C4-2B (cell line): ENCODE measurements at regions not wholly inside any gene's neighbourhood (a gene's known extent, or its start where the extent isn't known, plus 50 kb on each side); places are given as distances from the start of the nearest gene placed in this dataset.

Experiments
- ZFX ChIP-seq: fragments of 450-650 bp; IDR thresholded peaks from 2 replicates; pipeline ENCODE4 v1.6.1; 2017
- TF ChIP-seq, protein P1 (sequence below): fragments of 450-650 bp; conservative IDR thresholded peaks from 2 replicates; pipeline ENCODE4 v1.5.1; 2017; ENCODE audit warnings: mild to moderate bottlenecking

DNA sequence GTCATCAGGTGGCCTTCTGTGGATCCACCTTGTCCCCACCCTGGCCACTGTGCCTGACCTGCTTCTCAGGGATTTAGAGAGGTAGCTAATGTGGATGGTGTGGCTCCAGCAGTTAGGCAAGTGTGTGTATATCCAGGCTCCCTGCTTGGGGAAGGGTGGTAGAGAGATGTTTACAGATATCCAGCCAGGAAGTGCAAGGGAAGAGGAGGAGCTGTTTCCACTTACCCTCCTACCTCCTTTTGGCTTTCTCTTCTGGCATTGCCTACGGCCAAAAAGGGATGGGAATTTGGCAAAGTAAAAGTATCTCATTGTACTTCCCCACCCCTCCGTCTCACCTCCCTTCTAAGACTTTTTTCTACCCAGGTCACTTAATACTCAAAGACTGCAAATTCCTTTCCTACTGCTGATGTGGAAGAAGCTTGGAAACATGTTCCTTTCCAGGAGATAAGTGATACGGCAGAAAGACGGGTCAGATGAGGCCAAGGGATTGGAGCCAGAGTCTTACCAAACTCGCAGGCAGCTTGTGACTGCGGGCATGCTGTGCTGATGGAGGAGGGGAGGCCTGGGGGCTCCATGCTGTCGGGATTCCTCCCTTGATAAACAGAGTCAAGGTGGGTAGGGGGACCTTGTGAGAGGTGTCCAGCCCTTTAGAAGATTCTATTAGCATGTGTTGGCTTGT is 253.4 kb downstream of the PRL start:
- TF ChIP-seq, protein P1, sequence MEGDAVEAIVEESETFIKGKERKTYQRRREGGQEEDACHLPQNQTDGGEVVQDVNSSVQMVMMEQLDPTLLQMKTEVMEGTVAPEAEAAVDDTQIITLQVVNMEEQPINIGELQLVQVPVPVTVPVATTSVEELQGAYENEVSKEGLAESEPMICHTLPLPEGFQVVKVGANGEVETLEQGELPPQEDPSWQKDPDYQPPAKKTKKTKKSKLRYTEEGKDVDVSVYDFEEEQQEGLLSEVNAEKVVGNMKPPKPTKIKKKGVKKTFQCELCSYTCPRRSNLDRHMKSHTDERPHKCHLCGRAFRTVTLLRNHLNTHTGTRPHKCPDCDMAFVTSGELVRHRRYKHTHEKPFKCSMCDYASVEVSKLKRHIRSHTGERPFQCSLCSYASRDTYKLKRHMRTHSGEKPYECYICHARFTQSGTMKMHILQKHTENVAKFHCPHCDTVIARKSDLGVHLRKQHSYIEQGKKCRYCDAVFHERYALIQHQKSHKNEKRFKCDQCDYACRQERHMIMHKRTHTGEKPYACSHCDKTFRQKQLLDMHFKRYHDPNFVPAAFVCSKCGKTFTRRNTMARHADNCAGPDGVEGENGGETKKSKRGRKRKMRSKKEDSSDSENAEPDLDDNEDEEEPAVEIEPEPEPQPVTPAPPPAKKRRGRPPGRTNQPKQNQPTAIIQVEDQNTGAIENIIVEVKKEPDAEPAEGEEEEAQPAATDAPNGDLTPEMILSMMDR: no peak
- no peak for TF ChIP-seq ZFX
